SK-N-MC (cell line): ENCODE measurements at regions not wholly inside any gene's neighbourhood (a gene's known extent, or its start where the extent isn't known, plus 50 kb on each side); places are given as distances from the start of the nearest gene placed in this dataset.

ENCODE experiments used
- DNase-seq: peaks from one replicate; pipeline ENCODE4 v3.0.0-alpha.2; 2011; ENCODE audit warnings: low read depth, low spot score
- H3K27ac ChIP-seq: fragments of 200-600 bp; sonication (generic); 2 replicates; pipeline ENCODE4 v1.5.1; 2016; ENCODE audit warnings: mixed run types
- H3K36me3 ChIP-seq: fragments of 200-600 bp; sonication (generic); 2 replicates; pipeline ENCODE4 v1.6.1; 2017; ENCODE audit warnings: antibody characterized with exemption, low read length, mixed read lengths; ENCODE audit not compliant: insufficient read depth
- H3K4me3 ChIP-seq: fragments of 200-600 bp; sonication (generic); 2 replicates; pipeline ENCODE4 v1.5.1; 2016
- H3K9ac ChIP-seq: fragments of 200-600 bp; sonication (generic); 2 replicates; pipeline ENCODE4 v1.8.0; 2017; ENCODE audit warnings: mixed run types, mixed read lengths; ENCODE audit not compliant: insufficient read length
- H3K9me3 ChIP-seq: fragments of 200-600 bp; sonication (generic); 2 replicates; pipeline ENCODE4 v1.6.1; 2017; ENCODE audit warnings: low read depth, mild to moderate bottlenecking, antibody characterized with exemption, low read length, moderate library complexity, mixed read lengths
- EZH2 ChIP-seq: fragments of 200-600 bp; sonication (generic); IDR thresholded peaks from one replicate; pipeline ENCODE4 v1.6.1; 2017; ENCODE audit warnings: antibody characterized with exemption
- FOXP2 ChIP-seq: optimal IDR thresholded peaks from 2 replicates; pipeline ENCODE3; 2011; ENCODE audit warnings: mild to moderate bottlenecking, moderate library complexity; ENCODE audit not compliant: insufficient read depth; ENCODE audit errors: extremely low read length, control extremely low read depth
- POLR2AphosphoS5 ChIP-seq: IDR thresholded peaks from 2 replicates; pipeline ENCODE4 v1.6.1; 2012; ENCODE audit warnings: mild to moderate bottlenecking, low read depth, low read length, borderline replicate concordance

GRCh38 chr4:30870513-30870912 lies 150.3 kb downstream of the PCDH7 start:
- no peak for TF ChIP-seq POLR2AphosphoS5
- TF ChIP-seq FOXP2: no peak
- TF ChIP-seq EZH2: no peak
- no peak overlapping the region for H3K27ac ChIP-seq
- no peaks in the 10 kb centered on the region for H3K9me3 ChIP-seq
- no peaks in the 10 kb centered on the region for H3K36me3 ChIP-seq
- no peak overlapping the region for H3K9ac ChIP-seq
- no peak overlapping the region for H3K4me3 ChIP-seq
- DNase-seq: no peak

GRCh38 chr4:30875658-30876269 lies 155.6 kb downstream of the PCDH7 start:
- DNase-seq: no peak
- no peak overlapping the region for H3K27ac ChIP-seq
- no peak overlapping the region for H3K9ac ChIP-seq
- no peaks in the 10 kb centered on the region for H3K9me3 ChIP-seq
- no peak overlapping the region for H3K4me3 ChIP-seq
- TF ChIP-seq FOXP2 (no peak), EZH2 (no peak), POLR2AphosphoS5 (no peak)
- H3K36me3 ChIP-seq: no peaks in the 10 kb centered on the region

- Histone ChIP-seq H3K36me3 (no peaks in the 10 kb centered on the region), H3K9me3 (no peaks in the 10 kb centered on the region), H3K9ac (no peak overlapping the region), H3K4me3 (no peak overlapping the region), H3K27ac (no peak overlapping the region)
- TF ChIP-seq POLR2AphosphoS5: no peak
- no peak for TF ChIP-seq EZH2
- no peak for TF ChIP-seq FOXP2
- DNase-seq: no peak
Observed at GRCh38 chr4:30879855-30880598, 159.9 kb downstream of the PCDH7 start.

- Histone ChIP-seq H3K4me3 (no peak overlapping the region), H3K9me3 (no peaks in the 10 kb centered on the region), H3K27ac (no peak overlapping the region), H3K36me3 (no peaks in the 10 kb centered on the region), H3K9ac (no peak overlapping the region)
- DNase-seq: no peak
- TF ChIP-seq FOXP2 (no peak), POLR2AphosphoS5 (no peak), EZH2 (no peak)
Observed at GRCh38 chr4:30881985-30882384, 161.8 kb downstream of the PCDH7 start.

- Histone ChIP-seq H3K27ac (no peak overlapping the region), H3K4me3 (no peak overlapping the region), H3K9ac (no peak overlapping the region), H3K9me3 (no peaks in the 10 kb centered on the region), H3K36me3 (no peaks in the 10 kb centered on the region)
- no peak for DNase-seq
- no peak for TF ChIP-seq EZH2
- TF ChIP-seq FOXP2: no peak
- no peak for TF ChIP-seq POLR2AphosphoS5
Observed at GRCh38 chr4:30882443-30882842, 162.3 kb downstream of the PCDH7 start.

- H3K36me3 ChIP-seq: no peaks in the 10 kb centered on the region
- H3K9ac ChIP-seq: no peak overlapping the region
- no peak overlapping the region for H3K27ac ChIP-seq
- no peak for DNase-seq
- TF ChIP-seq POLR2AphosphoS5: no peak
- TF ChIP-seq FOXP2: no peak
- TF ChIP-seq EZH2: no peak
- no peaks in the 10 kb centered on the region for H3K9me3 ChIP-seq
- no peak overlapping the region for H3K4me3 ChIP-seq
Observed at GRCh38 chr4:30882995-30883675, 163.0 kb downstream of the PCDH7 start.

GRCh38 chr4:30901461-30902451 lies 181.6 kb downstream of the PCDH7 start:
- no peak overlapping the region for H3K4me3 ChIP-seq
- H3K9me3 ChIP-seq: no peaks in the 10 kb centered on the region
- H3K27ac ChIP-seq: no peak overlapping the region
- no peak overlapping the region for H3K9ac ChIP-seq
- TF ChIP-seq FOXP2: no peak
- TF ChIP-seq POLR2AphosphoS5: no peak
- no peak for TF ChIP-seq EZH2
- DNase-seq: no peak
- no peaks in the 10 kb centered on the region for H3K36me3 ChIP-seq

- no peaks in the 10 kb centered on the region for H3K9me3 ChIP-seq
- no peaks in the 10 kb centered on the region for H3K36me3 ChIP-seq
- no peak for DNase-seq
- no peak overlapping the region for H3K9ac ChIP-seq
- H3K4me3 ChIP-seq: no peak overlapping the region
- TF ChIP-seq EZH2 (no peak), FOXP2 (no peak), POLR2AphosphoS5 (no peak)
- H3K27ac ChIP-seq: no peak overlapping the region
Observed at GRCh38 chr4:30903502-30904214, 183.5 kb downstream of the PCDH7 start.
